ENCODE measurements at regions not wholly inside any gene's neighbourhood (a gene's known extent, or its start where the extent isn't known, plus 50 kb on each side); places are given as distances from the start of the nearest gene placed in this dataset.

DNA sequence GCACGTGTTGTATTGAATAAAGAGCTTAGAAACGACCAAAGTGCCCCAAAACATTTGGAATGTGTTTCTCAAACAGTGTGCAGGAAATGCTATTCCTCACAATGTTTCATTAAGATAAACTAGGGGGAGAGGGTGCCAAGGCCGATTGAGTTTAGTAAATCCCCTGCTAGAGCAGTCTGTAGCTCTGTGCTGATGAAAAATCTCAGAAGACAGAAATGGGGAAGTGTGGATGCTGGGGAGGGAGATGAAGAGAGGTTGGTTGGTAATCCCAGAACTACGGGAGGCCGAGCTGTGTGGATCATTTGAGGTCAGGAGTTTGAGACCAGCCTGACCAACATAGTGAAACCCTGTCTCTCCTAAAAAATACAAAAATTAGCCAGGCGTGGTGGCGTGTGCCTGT, 121.2 kb downstream of the FOXB1 start:
- WGBS, 2 donors: 54 to 60% methylated on average over 7 of the region's 7 CpGs
- no peak overlapping the region for H3K4me3 ChIP-seq
- intact Hi-C loops (cut with DNase I): no loop called here

DNA sequence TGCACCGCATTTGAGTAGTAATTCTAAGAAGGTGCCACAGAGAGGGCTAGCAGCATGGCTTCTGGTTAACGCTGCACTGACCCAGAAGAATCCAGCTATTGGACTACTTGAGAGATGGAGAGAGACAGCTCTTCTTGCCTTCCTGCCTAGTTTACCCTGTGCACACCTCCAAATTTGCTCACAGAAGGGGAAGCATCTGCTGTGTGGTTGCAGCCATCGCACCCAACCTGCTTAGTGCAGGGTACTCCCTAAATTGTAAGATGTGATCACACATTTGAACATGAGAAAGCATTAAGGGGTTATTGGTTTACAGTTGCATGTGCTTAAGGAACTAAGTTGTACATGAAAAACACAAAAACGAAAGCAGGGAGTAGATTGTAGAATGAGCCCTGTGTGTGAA, 122.1 kb downstream of the FOXB1 start:
- WGBS, 2 donors: 77 to 84% methylated on average over 4 of the region's 4 CpGs
- no peak for ATAC-seq
- H3K4me3 ChIP-seq: no peak overlapping the region
- peaks cover 0 to 9% (median 0%) of the 10 kb centered on the region in 3 donors for H3K4me1 ChIP-seq
- no peaks in the 10 kb centered on the region for H3K27me3 ChIP-seq
- H3K9me3 ChIP-seq: no peaks in the 10 kb centered on the region
- intact Hi-C loops (cut with DNase I): no loop called here
- no peaks in the 10 kb centered on the region for H3K36me3 ChIP-seq
- no peak for FAIRE-seq
- DNase-seq: no peak
- TF ChIP-seq, protein P1, sequence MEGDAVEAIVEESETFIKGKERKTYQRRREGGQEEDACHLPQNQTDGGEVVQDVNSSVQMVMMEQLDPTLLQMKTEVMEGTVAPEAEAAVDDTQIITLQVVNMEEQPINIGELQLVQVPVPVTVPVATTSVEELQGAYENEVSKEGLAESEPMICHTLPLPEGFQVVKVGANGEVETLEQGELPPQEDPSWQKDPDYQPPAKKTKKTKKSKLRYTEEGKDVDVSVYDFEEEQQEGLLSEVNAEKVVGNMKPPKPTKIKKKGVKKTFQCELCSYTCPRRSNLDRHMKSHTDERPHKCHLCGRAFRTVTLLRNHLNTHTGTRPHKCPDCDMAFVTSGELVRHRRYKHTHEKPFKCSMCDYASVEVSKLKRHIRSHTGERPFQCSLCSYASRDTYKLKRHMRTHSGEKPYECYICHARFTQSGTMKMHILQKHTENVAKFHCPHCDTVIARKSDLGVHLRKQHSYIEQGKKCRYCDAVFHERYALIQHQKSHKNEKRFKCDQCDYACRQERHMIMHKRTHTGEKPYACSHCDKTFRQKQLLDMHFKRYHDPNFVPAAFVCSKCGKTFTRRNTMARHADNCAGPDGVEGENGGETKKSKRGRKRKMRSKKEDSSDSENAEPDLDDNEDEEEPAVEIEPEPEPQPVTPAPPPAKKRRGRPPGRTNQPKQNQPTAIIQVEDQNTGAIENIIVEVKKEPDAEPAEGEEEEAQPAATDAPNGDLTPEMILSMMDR (IDR thresholded peaks at IDR 0.05): no peak
- no peak overlapping the region for H3K27ac ChIP-seq

More for the DNA sequence above, 121.2 kb downstream of the FOXB1 start:
- Histone ChIP-seq H3K27ac (no peak overlapping the region), H3K27me3 (no peaks in the 10 kb centered on the region), H3K9me3 (no peaks in the 10 kb centered on the region), H3K4me1 (peaks cover 0 to 9% (median 0%) of the 10 kb centered on the region in 3 donors), H3K36me3 (no peaks in the 10 kb centered on the region)
- TF ChIP-seq, protein P1 (IDR thresholded peaks at IDR 0.05): no peak
- DNase-seq (no peak), ATAC-seq (no peak), FAIRE-seq (no peak)

DNA sequence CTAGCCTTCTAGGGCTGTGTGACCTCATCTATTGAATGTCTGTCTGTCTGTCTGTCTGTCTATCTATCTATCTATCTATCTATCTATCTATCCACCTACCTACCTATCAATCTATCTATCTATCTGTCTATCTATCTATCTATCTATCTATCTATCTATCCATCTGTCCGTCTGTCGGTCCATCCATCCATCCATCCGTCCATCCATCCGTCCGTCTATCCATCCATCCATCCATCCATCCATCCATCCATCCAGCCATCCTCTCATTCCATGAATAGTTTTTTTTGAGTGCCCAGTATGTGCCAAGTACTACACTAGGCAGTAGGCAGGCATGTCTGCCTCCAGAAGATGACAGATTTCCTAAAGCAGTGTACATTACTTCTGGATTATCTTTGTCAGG, 122.5 kb downstream of the FOXB1 start:
- WGBS, 2 donors: 77 to 81% methylated on average over 5 of the region's 5 CpGs
- FAIRE-seq (no peak), DNase-seq (no peak), ATAC-seq (no peak)
- intact Hi-C loops (cut with DNase I): no loop called here
- no peaks in the 10 kb centered on the region for H3K36me3 ChIP-seq
- peaks cover 0 to 9% (median 0%) of the 10 kb centered on the region in 3 donors for H3K4me1 ChIP-seq
- H3K27me3 ChIP-seq: no peaks in the 10 kb centered on the region
- TF ChIP-seq, protein P1 (IDR thresholded peaks at IDR 0.05): no peak
- H3K9me3 ChIP-seq: no peaks in the 10 kb centered on the region
- no peak overlapping the region for H3K27ac ChIP-seq
- no peak overlapping the region for H3K4me3 ChIP-seq

DNA sequence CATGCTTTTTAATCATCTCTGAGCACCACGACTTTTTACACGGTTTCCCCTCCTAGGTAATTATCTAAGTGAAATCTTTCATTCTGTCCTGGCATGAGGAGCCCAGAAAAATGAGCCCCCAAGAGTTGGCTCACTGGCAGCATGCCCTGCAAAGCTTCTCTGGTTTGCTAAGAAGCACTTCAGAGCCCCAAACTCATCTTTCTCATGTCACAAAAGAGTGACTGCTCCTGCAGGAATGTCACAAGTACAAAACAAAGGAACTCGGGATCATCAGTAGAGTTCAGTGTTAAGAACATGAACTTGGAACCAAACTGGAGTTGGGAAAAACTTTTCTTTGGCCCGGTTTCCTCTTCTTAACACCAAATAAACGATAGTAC, 123.9 kb downstream of the FOXB1 start:
- Histone ChIP-seq H3K27me3 (no peaks in the 10 kb centered on the region), H3K27ac (peak overlapping the region in 3 of 4 donors; percentile 22 to 64 (median 56)), H3K4me1 (peaks cover 0 to 9% (median 0%) of the 10 kb centered on the region in 3 donors), H3K36me3 (no peaks in the 10 kb centered on the region), H3K9me3 (no peaks in the 10 kb centered on the region), H3K4me3 (peak overlapping the region; percentile 8 to 48 (median 33))
- 7 to 11% methylated on average over 5 of the region's 5 CpGs for WGBS, 2 donors
- FAIRE-seq (no peak), DNase-seq (peak in 1 of 6 donors; percentile 33), ATAC-seq (peak in 3 of 4 donors; percentile 8 to 16 (median 14))
- intact Hi-C loops (cut with DNase I): no loop called here
- TF ChIP-seq, protein P1 (IDR thresholded peaks at IDR 0.05): no peak

DNA sequence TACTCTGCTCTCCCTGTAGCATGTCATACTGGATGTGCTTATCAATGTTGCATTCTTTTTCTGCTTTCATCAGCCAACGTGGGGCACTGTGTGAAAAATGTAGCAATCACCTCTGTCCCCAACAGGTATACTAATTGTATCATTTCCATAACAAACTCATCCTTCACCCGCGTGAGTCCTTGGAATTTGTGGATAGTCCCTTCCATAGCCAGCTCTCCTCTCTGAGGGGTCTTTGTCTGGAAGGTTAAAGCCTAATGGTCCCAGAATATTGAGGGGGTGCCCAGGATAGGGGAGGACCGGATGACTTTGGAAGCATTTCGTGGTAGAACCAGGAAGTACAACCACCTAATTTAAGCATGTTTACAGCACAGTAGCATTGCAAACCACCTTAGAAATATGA, 124.6 kb downstream of the FOXB1 start:
- ATAC-seq (peak in 3 of 4 donors; percentile 17 to 37 (median 20)), FAIRE-seq (no peak), DNase-seq (no peak)
- Histone ChIP-seq H3K4me1 (peaks cover 0 to 9% (median 0%) of the 10 kb centered on the region in 3 donors), H3K27ac (no peak overlapping the region), H3K27me3 (no peaks in the 10 kb centered on the region), H3K36me3 (no peaks in the 10 kb centered on the region), H3K4me3 (no peak overlapping the region), H3K9me3 (no peaks in the 10 kb centered on the region)
- TF ChIP-seq, protein P1 (IDR thresholded peaks at IDR 0.05): no peak
- intact Hi-C loops (cut with DNase I): no loop called here
- 29 to 31% methylated on average over 5 of the region's 5 CpGs for WGBS, 2 donors
